Activated T-helper 9 cell treated with anti-CD3 and anti-CD28 coated beads, Interleukin-2, amount 50 U/mL, for 16 hours (primary cell): ENCODE measurements at regions not wholly inside any gene's neighbourhood (a gene's known extent, or its start where the extent isn't known, plus 50 kb on each side); places are given as distances from the start of the nearest gene placed in this dataset.
"Not testable (repeated sequence)": the region's sequence is repeated elsewhere in the genome, so short reads cannot be mapped to it uniquely, and the experiment has no call there.

Source experiments
- DNase-seq: peaks from one replicate; pipeline ENCODE4 v3.0.0-alpha.2; 2020; ENCODE audit warnings: low read depth

DNA sequence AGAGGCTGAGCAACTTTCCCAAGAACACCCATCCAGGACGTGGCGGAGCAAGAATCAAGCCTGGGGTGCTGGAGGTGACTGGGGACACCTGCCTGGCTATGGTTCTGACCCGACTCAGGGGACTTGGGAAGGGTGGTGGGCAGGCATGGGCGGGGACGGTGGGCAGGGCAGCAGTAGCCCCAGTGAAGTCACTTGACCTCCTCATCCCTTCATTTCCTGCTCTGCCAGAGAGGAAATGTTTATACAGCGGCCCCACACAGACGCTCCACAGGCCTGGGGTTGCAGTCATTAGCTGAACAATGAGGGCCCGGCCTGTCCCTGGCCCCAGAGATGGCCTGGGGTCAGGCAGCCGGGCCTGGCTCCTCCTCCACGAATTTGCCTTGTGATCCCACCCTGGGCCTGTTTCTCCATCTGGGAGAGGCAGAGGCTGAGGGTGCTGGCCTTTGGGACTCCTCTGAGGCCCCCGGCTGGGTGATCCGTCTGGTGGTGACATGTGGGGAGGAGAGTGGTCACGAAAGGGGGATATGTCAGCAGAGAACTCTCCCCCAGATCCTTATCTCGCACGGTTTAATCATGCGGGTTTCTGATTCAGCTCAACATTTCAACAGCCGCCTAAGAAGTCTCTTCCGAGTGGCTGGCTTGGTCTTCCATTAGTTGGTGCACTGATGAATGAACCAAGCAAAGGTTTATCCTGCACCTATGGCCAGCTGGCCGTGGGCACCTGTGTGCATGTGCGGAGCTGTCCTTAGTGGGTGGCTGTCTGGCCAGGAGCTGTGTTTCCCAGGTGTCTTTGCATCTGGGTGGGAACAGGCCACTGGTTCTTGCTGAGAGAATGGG is 175.9 kb downstream of the IRF8 start:
- DNase-seq, result no peak

DNA sequence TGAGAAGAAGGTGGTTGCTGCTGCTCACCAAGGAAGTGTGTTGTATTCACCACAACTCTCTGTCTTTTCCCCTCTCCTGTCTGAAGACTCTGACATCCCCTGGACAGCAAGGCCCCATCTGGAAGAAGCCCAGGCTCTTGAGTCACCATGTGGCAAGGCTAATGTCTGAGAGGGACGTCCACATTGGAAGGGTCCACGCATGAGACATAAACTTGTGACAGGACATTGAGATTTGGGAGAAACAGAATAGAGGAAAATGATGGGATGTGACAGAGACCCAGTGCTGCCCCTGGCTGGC is 176.5 kb downstream of the IRF8 start:
- DNase-seq, result no peak

DNA sequence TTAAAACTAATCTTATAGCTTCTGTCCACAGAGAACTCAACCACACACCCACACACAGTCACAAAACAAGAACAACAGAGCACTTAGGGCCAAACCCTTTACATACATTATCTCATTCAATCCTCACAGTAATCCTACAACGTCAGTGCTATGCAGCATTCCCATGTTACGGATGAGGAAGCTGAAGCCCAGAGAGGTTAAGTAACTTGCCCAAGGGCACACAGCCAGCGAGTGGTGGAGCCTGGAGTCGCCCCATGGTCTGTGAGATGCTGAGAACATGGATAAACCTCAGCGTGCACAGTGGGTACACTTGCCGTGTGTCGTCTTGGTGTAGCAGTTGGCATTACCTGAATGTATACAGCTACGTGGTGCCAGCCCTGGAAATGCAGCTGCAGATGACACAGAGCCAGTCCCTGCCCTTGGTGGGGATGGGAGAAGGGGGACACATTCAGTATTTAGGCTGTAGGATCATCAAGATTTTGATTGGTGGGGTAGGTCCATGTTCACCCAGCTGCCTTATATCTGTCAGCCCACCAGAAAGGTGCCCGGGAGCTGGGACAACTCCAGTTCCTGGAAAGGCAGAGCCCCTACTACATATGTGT is 177.0 kb downstream of the IRF8 start:
- no peak for DNase-seq

DNA sequence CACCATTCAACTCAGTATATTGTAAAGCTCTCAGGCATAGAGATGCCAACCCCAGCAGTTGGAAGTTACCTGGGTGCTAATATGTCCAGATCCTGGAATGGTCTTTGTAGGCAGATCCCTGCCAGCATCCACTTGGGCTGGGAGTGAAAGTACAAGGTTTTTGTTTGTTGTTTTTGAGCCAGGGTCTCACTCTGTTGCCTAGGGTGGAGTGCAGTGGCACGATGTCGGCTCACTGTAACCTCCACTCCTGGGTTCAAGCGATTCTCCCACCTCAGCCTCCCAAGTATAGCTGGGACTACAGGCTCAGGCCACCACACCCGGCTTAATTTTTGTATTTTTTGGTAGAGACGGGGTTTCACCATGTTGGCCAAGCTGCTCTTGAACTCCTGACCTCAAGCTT is 177.6 kb downstream of the IRF8 start:
- no peak for DNase-seq

DNA sequence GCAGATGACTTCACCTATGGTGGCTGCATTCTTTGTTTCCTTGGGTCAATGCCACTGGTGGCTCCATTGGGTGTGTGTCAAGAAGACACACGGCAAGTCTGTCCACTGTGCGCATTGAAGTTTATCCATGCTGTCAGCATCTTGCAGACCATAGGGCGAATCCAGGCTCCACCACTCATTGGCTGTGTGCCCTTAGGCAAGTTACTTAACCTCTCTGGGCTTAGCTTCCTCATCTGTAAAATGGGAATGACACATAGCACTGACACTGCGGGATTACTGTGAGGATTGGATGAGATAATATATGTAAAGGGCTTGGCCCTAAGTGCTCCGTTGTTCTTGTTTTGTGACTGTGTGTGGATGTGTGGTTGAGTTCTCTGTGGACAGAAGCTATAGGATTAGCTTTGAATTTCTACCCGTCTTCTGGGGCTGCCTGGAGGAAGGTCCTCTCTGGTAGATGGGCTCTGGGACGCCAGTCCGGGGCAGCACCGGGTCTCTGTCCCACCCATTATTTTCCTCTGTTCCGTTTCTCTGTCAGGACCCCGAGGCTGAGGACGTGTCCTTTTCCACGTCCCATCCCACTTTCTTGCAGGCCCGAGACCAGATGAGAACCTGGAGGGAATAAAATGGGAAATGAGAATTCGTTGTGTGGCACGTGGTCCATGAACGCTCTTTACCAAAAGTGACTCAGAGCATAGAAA is 178.4 kb downstream of the IRF8 start:
- no peak for DNase-seq

DNA sequence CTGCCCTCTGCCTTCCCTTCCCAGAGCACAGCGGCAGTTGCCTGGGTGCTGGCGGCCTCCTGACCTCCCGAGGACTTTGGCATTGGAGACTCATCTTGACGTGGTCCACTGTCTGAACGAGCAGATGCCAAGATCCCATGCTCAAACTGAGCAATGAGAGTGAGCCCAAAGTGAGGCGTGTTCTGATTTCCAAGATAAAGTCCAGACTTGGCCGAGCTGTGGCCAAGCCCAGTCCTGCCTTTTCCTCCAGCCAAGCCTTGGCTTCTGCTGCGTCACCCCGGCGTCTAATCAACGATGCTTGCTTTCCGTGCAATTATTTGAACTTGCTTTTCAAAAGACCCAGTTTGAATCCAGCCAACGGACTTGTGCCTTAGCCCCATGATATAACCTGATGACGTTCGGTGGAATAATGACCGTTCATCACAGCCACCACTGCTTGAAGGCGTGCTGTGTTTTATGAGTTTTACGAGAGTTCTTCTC is 179.2 kb downstream of the IRF8 start:
- DNase-seq, result no peak

DNA sequence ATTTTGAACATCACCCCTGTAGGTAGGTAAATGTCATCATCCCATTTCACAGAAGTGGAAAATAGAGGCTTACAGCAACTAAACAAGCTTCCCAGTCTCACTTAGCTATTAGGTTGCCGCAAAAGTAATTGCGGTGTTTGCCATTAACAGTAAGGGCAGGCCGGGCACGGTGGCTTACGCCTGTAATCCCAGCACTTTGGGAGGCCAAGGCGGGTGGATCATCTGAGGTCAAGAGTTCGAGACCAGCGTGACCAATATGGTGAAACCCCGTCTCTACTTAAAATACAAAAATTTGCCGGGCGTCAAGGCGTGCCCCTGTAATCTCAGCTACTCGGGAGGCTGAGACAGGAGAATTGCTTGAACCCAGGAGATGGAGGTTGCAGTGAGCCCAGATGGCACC is 179.7 kb downstream of the IRF8 start:
- not testable (repeated sequence) for DNase-seq

DNA sequence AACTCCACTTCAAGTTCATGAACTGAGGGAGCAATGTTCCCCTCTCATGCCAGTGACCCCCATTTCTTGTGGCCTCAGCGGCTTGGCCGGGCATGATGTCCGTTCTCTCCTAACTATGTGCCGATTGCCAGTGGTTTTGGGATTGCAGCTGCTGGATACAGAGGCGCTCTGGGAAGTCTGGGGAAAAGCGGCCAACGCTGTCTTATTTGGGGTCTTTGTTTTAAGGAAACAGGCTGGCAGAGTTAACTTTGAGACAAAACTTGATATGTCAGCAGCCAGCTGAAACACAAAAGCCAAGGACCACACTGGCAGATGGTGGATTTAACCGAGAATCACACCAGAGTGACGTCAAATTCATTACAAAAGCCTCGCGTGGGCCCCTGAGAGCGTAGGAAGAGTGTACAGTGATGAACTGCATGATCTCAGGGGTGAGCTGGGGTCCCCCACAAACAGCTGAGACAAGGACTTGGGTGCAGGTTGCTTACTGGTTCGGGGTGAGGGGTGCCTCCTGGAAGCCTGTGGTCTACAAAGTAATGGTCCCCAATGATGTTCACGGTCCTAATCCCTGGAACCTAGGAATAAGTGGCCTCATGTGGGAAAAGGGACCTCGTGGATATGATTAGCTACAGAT is 180.4 kb downstream of the IRF8 start:
- DNase-seq, result no peak

DNA sequence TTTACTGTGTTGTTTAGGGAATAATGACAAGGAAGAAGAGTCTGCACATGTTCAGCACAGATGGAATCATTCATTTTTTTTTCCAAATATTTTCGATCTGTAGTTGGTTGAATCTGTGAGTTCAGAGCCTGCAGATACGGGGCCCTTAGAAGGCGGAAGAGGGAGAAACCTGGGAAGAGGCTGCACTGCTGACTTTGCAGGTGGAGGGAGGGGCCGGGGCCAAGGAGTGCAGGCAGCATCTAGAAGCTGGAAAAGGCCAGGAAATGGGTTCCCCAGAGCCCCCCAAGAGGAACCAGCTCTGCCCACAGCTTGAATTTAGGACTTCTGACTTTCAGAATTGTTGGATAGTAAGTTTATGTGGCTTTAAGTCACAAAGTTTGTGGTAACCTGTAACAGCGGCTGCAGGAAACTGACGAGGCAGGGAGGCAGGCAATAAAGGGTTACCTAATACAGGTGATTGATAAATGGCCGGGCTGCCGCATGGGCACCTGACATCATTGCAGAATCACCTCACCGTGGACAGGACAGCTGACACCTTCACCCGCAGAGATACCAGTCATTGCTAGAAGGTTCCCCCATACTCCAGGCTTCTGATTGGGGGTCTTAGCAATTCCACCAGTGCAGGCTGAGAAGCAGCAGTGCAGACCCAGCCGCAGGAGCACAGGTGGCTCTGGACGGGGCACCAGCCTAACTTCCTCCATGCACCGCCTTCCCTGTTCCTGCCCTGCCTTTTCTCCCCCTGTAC is 181.3 kb downstream of the IRF8 start:
- DNase-seq, result no peak

DNA sequence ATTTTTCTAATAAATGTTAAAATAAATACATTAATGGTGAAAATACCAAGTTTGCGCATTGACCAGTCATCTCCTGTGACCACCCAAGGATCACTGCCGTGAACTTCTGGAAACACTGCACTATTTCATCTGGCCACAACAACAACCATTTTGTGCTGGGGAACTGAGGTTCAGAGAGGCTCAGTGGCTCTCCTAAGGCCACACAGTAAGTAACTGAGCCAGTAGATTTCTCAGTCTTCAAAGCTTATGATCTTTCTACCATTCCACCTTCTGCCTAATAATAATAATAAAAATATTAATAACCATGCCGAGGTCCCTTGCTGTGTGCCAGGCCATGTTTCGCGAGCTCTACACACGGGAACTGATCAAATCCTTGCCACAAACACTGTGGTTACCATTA is 182.0 kb downstream of the IRF8 start:
- DNase-seq, result no peak

DNA sequence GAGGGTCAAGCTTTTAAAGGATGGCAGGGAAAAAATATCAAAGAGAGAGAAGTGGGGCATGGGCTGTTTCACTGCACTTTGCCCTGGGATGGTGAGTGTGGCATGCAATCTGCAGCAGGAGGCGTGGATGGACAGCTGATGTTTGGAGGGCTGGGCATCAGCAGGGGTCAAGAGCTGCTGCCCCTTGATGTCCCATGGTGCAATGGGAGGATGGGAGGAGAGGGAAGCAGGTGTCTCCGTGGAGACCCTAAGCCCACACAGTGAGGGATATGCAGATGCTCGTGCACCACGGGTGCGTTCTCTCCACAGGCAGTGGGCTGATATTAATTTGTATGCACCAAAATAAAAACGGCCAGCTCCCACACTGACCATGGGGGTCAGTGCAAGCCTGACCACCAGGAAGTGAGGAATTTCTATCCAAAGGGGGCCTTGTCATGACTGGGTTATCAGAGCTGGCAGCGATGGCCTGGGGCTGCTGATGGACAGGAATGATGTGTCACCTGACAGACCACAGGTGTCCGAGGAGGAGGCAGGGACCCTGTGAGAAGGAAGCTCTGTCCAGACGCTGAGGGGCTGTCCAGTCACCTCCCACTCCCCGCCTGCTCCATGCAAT is 183.6 kb downstream of the IRF8 start:
- DNase-seq, result no peak

DNA sequence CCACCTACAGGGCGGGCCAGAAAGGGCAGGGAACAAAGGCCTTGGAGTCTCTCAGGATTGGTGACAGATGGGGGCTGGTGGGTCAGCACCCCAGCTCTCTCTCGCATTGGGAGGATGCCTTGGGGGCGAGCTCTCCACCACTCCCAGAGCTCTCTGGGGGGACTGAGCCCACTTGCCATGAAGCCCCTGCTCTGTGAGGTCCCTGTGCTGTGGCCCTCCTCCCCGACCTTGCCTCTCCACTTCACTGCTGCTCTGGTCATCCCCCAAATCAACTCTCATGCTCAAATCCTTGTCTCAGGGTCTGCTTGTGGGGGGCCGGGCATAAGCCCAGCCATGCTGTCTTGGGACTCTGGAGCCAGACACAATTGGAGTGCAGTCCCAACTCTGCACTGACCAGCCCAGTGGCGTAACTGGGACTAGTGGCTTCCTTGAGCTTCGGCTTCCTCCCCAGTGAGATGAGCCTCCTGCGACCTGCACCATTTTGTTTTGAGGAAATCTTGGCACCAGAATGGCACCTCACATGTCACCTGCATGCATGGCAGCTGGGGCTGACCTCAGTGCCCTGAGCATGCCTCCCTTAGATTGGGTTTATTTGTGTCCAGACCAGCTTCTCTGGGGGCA is 184.5 kb downstream of the IRF8 start:
- no peak for DNase-seq

DNA sequence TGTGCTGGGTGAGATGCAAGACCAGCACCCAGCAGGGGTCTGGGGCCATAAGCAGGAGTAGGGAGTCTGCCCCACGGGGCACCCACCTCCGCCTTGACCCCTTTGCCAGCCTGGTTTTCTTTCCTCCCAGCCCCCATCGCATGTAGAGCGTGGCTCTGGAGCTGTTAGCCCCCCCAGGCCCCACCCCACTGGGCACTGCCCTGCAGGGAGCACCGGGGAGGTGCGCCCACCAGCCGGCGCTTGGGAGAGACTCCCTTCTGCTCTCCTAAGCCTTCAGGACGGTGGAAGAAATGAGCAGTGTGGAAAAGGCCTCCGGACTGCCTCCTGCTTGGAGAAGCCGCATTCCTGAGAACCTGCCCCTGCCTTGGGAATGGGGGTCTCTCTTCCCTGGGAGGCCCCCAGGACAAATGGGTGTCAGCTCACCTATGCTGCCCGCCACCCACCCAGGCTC is 186.2 kb downstream of the IRF8 start:
- DNase-seq, result no peak

DNA sequence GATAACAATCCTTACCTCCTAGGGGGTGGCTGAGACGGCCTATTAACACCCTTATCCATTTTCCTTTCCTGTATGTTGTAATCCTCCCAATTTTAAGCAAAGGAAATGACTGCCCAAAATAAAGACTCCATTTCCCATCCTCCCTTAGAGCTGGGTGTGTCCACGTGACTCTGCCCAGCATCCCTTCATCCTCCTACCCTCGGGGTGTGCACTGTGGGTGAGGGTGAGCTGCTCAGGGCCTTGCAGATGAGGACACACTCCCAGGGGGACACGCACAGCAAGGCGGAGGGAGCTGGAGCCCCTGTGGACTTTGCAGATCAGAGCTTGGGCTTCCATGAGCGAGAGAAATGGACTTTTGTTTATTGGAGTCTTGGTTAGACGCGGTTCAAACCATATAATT is 186.8 kb downstream of the IRF8 start:
- DNase-seq, result no peak

DNA sequence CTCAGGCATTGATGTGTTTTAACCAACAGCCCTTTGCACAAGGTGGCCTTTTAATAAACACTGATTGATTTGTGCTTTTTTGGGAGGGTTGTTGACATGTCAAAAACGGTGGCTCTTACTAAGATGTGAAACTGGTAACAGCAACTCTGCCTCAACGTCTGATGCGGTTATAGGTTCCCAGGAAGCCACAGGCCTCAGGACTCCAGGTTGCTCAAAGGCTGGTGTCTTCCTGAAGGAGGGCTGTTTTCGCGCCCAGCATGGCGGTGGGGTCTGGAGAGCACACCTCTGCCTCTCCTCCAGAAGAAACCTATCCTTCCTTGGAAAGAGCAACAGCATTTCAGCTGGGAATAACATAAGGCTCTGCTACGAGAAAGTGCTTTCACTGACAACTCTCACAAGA is 187.5 kb downstream of the IRF8 start:
- DNase-seq, result no peak

DNA sequence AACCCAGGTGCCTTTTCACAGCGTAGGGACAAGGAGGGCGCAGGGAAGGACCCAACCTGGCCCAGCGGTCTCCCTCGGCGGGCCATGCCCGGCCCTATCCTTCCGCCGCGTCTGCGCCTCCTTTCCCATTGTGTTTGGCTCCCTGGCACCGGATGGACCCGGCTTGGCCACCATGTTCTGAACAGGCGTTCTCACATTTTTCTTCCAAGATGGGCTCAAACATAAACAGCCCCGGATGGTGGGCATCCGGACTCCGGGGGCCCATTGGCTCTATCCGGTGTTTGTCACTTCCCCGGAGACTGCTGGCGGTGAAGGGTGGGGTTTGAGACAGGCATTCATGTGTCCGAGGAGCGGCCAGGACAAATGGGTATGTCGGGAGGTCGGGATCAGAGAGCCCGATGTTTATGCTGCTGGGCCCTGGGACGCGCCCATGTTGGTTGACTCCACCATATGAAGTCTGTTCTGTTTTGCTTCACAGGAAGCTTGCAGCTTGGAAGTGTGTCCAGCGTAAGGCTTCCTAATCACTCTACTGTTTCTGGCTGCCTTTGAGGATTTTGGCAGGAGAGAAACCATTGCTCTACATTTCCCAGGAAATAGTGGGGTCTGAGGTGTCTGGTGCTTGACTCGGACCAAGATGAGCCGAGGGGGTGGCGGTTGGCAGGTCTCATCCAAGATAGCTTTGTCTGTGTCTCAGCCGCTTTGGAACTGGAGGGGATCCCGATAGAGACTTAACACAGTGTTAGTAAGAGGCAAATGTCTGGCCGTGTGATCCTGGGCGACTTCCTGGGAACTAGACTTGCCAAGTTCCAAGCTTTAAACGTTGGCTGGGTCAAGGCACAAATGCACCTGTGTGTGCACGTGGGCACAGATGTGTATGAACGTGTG is 188.3 kb downstream of the IRF8 start:
- no peak for DNase-seq

DNA sequence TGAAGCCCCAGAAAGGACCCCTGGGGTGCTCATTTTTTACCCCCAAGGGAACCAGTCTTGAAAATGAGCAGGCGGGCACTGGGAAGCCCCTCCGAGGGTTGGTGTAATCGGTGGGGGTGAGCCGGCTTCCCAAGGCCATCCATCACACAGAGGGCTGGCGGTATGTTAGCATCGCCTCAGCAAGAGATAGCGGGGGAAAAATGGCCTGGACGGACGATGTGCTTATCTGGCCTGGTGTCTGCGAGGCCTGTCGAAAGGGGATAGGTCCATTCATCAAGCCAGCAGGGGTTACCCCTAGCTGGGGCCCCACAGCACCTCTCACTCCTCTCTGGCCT is 188.9 kb downstream of the IRF8 start:
- DNase-seq, result no peak

DNA sequence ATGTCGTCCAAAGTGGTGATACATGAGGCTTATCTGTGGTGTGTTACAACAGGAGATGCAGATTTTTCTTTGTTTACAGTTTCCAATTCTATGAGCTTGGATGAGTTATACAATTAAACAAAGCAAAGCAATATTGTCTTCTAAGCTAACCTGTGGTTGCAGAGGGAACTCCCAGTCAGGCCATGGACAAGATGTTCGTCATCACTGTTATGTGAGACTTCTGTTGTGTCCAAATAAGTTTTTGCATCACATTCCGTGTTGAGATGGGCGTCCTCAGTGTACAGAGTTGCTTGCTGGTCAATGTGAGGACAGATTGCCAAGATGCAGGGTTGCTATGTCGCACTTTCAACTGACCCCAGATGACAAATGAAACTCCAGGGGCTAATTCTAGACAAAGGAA is 189.3 kb downstream of the IRF8 start:
- no peak for DNase-seq

DNA sequence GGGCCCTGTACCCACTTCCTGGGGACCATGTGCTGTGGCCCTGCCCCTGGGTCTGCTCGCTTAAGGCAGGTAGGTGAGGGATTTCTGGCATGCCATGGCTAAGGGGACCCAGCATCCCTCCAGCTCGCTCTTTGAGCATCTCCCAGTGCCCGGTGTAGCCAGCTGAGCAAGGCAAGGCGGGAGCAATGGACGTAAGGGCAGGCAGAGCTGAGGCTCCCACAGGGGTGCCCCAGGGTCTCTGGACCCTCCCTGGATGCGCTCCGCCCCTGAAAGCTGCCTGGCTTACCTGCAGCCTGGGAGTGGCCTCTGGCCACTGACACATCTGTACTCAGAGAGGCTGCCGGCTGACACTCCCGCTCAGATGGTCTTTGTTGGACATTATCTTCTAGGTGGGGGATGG is 189.9 kb downstream of the IRF8 start:
- DNase-seq, result no peak

DNA sequence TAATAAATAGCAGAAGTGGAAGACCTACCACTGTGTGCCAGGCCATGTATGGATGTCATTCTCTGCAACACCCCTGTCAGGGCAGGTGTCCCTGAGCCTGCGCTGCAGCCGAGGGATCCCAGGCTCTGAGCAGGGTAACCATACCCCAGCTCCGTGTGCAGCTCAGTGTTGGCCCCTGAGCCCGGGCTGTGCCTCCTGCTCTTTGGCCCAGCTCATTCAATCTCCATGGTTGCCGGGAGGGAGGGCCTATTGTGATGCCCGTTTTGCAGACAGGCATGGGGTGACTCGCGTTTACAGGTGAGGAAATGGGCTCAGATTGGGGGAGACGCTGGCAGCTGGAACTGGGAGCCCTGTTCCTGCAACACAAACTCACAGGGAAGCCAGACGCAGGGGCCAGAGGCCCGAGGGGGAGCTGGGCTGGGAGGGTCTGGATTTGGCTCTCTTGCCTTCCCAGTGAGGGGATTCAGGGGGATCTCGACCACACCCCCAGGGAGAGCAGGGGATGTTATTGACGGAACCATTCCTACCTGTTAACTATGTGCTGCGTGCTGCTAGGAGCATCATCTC is 190.5 kb downstream of the IRF8 start:
- DNase-seq, result no peak
